PFSK-1 (cell line): ENCODE measurements at regions not wholly inside any gene's neighbourhood (a gene's known extent, or its start where the extent isn't known, plus 50 kb on each side); places are given as distances from the start of the nearest gene placed in this dataset.

Experiments used
- POLR2AphosphoS5 ChIP-seq: IDR thresholded peaks from 2 replicates; pipeline ENCODE4 v1.6.1; 2012; ENCODE audit warnings: low read depth, mild to moderate bottlenecking, control low read depth, low read length, moderate library complexity
- REST ChIP-seq, 2 experiments: IDR thresholded peaks; 2 replicates each; pipeline versions ENCODE4 v1.6.1 to v1.8.0; 2011 to 2012; ENCODE audit warnings: low read depth in 2 of 2, low read length in 2 of 2, control low read depth in 1 of 2, inconsistent platforms in 1 of 2, mild to moderate bottlenecking in 1 of 2, moderate library complexity in 1 of 2; ENCODE audit not compliant: insufficient read depth in 1 of 2
- TAF1 ChIP-seq: IDR thresholded peaks from 2 replicates; pipeline ENCODE4 v1.6.1; 2012; ENCODE audit warnings: low read length, control low read depth, borderline replicate concordance; ENCODE audit not compliant: insufficient read depth

GRCh38 chr20:17816804-17817587 is 117.2 kb downstream of the BANF2 start:
- TF ChIP-seq TAF1 (no peak), REST (IDR thresholded peaks at IDR 0.05; ENCODE audit: insufficient read depth in 1 of 2, low read depth in 2 of 2, low read length in 2 of 2) (no peak), POLR2AphosphoS5 (no peak)
